ENCODE measurements at regions not wholly inside any gene's neighbourhood (a gene's known extent, or its start where the extent isn't known, plus 50 kb on each side); places are given as distances from the start of the nearest gene placed in this dataset.

- Histone ChIP-seq H4K20me1 (ENCODE audit: insufficient read depth, low read length) (peaks cover 98% of the 10 kb centered on the region), H3K27ac (ENCODE audit: low read depth in 1 of 2, low read length in 2 of 2) (peak overlapping the region in 1 of 2 donors; percentile 8), H3K9me3 (replicated peaks in 1 of 2; ENCODE audit: control insufficient read depth in 1 of 2, insufficient read depth in 1 of 2, low read length in 2 of 2) (no peaks in the 10 kb centered on the region), H3K36me3 (replicated peaks in 1 of 2; ENCODE audit: control insufficient read depth in 1 of 2, insufficient read depth in 2 of 2, low read length in 2 of 2) (no peaks in the 10 kb centered on the region), H3K4me1 (ENCODE audit: control insufficient read depth in 1 of 2, insufficient read depth in 2 of 2, low read length in 2 of 2) (peaks cover 42 to 71% of the 10 kb centered on the region in 2 donors), H3K79me2 (ENCODE audit: insufficient read depth, low read length) (peaks cover 100% of the 10 kb centered on the region), H3K9ac (ENCODE audit: insufficient read depth, low read length, poor library complexity, severe bottlenecking) (no peak overlapping the region), H3K27me3 (ENCODE audit: control insufficient read depth in 2 of 2, insufficient read depth in 2 of 2, low read length in 2 of 2) (no peaks in the 10 kb centered on the region), H3K4me2 (replicated peaks; ENCODE audit: extremely low read depth, low read length, poor library complexity, severe bottlenecking) (no peak overlapping the region), H3K4me3 (replicated peaks in 1 of 3; ENCODE audit: low read depth in 2 of 3, low read length in 3 of 3) (no peak overlapping the region), H2AFZ (ENCODE audit: insufficient read depth, low read depth, low read length, poor library complexity, severe bottlenecking) (no peak overlapping the region)
- DNase-seq = no peak
- 85% methylated on average over 16 of the region's 24 CpGs for WGBS (ENCODE audit: insufficient coverage)
- peaks cover 23 to 32% of the 10 kb centered on the region in 2 donors for H3K36me3 Mint-ChIP-seq
- H3K4me3 Mint-ChIP-seq = no peak overlapping the region
- TF ChIP-seq, protein P1, sequence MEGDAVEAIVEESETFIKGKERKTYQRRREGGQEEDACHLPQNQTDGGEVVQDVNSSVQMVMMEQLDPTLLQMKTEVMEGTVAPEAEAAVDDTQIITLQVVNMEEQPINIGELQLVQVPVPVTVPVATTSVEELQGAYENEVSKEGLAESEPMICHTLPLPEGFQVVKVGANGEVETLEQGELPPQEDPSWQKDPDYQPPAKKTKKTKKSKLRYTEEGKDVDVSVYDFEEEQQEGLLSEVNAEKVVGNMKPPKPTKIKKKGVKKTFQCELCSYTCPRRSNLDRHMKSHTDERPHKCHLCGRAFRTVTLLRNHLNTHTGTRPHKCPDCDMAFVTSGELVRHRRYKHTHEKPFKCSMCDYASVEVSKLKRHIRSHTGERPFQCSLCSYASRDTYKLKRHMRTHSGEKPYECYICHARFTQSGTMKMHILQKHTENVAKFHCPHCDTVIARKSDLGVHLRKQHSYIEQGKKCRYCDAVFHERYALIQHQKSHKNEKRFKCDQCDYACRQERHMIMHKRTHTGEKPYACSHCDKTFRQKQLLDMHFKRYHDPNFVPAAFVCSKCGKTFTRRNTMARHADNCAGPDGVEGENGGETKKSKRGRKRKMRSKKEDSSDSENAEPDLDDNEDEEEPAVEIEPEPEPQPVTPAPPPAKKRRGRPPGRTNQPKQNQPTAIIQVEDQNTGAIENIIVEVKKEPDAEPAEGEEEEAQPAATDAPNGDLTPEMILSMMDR (IDR thresholded peaks at IDR 0.05) = no peak
- peaks cover 1% of the 10 kb centered on the region in 3 donors for H3K27me3 Mint-ChIP-seq (ENCODE audit: low read depth in 3 of 3)
- H3K4me1 Mint-ChIP-seq = peaks cover 79% of the 10 kb centered on the region
- peaks cover 0 to 4% (median 0%) of the 10 kb centered on the region in 7 donors for H3K9me3 Mint-ChIP-seq
- intact Hi-C loops (cut with micrococcal nuclease) = loop anchor here in 1 of 2 donors (5.0 kb wide), 1 partner anchor 139 kb away; no protein-coding TSS in a partner anchor
- peak overlapping the region in 1 of 7 donors; percentile 66 for H3K27ac Mint-ChIP-seq
These were observed 51.7 kb upstream of the GSE1 start for GRCh38 chr16:85561248-85562092.

- Histone ChIP-seq H3K27me3 (ENCODE audit: control insufficient read depth in 2 of 2, insufficient read depth in 2 of 2, low read length in 2 of 2) (no peaks in the 10 kb centered on the region), H3K79me2 (ENCODE audit: insufficient read depth, low read length) (peaks cover 99% of the 10 kb centered on the region), H3K27ac (ENCODE audit: low read depth in 1 of 2, low read length in 2 of 2) (no peak overlapping the region), H2AFZ (ENCODE audit: insufficient read depth, low read depth, low read length, poor library complexity, severe bottlenecking) (no peak overlapping the region), H3K4me3 (replicated peaks in 1 of 3; ENCODE audit: low read depth in 2 of 3, low read length in 3 of 3) (no peak overlapping the region), H4K20me1 (ENCODE audit: insufficient read depth, low read length) (peaks cover 97% of the 10 kb centered on the region), H3K9ac (ENCODE audit: insufficient read depth, low read length, poor library complexity, severe bottlenecking) (no peak overlapping the region), H3K4me2 (replicated peaks; ENCODE audit: extremely low read depth, low read length, poor library complexity, severe bottlenecking) (no peak overlapping the region), H3K9me3 (replicated peaks in 1 of 2; ENCODE audit: control insufficient read depth in 1 of 2, insufficient read depth in 1 of 2, low read length in 2 of 2) (no peaks in the 10 kb centered on the region), H3K36me3 (replicated peaks in 1 of 2; ENCODE audit: control insufficient read depth in 1 of 2, insufficient read depth in 2 of 2, low read length in 2 of 2) (no peaks in the 10 kb centered on the region), H3K4me1 (ENCODE audit: control insufficient read depth in 1 of 2, insufficient read depth in 2 of 2, low read length in 2 of 2) (peaks cover 42 to 72% of the 10 kb centered on the region in 2 donors)
- peaks cover 1% of the 10 kb centered on the region in 3 donors for H3K27me3 Mint-ChIP-seq (ENCODE audit: low read depth in 3 of 3)
- 94% methylated on average over 13 of the region's 19 CpGs for WGBS (ENCODE audit: insufficient coverage)
- H3K4me3 Mint-ChIP-seq = no peak overlapping the region
- peaks cover 83% of the 10 kb centered on the region for H3K4me1 Mint-ChIP-seq
- DNase-seq = no peak
- intact Hi-C loops (cut with micrococcal nuclease) = loop anchor here in 1 of 2 donors (5.0 kb wide), 1 partner anchor 140 kb away; no protein-coding TSS in a partner anchor
- peaks cover 24 to 34% of the 10 kb centered on the region in 2 donors for H3K36me3 Mint-ChIP-seq
- peak overlapping the region in 1 of 7 donors; percentile 14 for H3K27ac Mint-ChIP-seq
- peaks cover 0 to 6% (median 0%) of the 10 kb centered on the region in 7 donors for H3K9me3 Mint-ChIP-seq
- TF ChIP-seq, protein P1 (IDR thresholded peaks at IDR 0.05) = no peak
These were observed 50.9 kb upstream of the GSE1 start for GRCh38 chr16:85562093-85562786.

Measured in CD14-positive monocyte (primary cell).